Heart left ventricle (tissue), 13 donors: ENCODE measurements at regions not wholly inside any gene's neighbourhood (a gene's known extent, or its start where the extent isn't known, plus 50 kb on each side); places are given as distances from the start of the nearest gene placed in this dataset.

ENCODE experiments used
- CTCF ChIP-seq, 12 donors: fragments of 200-600 bp; sonication (generic) in 4 of 12; IDR thresholded peaks; one replicate each; pipeline versions ENCODE4 v1.5.0 to v1.8.0; 2018 to 2022; ENCODE audit warnings: antibody characterized with exemption in 12 of 12, mild to moderate bottlenecking in 5 of 12
- POLR2A ChIP-seq, 2 donors: fragments of 450-650 bp; IDR thresholded peaks; one replicate each; pipeline ENCODE4 v1.6.1; 2017; ENCODE audit warnings: antibody characterized with exemption in 2 of 2, mild to moderate bottlenecking in 2 of 2, moderate library complexity in 2 of 2
- donor health status: ischemic (EF 13 %, LVEDD 7.1; RV severe dilation, severe dysfunction).
- donor health status: DM: no; HTN: yes; CAD: no.
- donor health status: DM: no; HTN: no; CAD: no.
- donor health status: ischemic (EF 25% LVEDD 6.9; RV normal size, moderate dysfunction).
- donor health status: ischemic (EF 25% LVEDD 5.7; RV mildly dilated, moderate dysfunction).
- donor health status: ischemic (EF 35%, LVEDD 5.7; RV mildly dilated, moderate dysfunction).
- donor health status: nonischemic (EF 11% LVEDD 7.7; RV severe dilation, severe dysfunction).
- donor health status: DM: yes; HTN: yes; CAD: no.
- donor health status: PGD.
- donor health status: ischemic (EF 29% LVEDD 5.4; RV normal size, mild dysfunction).
- donor health status: nonischemic (EF 23%, LVEDD 6.1; RV moderate dilation, normal function).

GRCh38 chr14:71650187-71650755, 282.0 kb upstream of the RGS6 start:
- TF ChIP-seq POLR2A (IDR thresholded peaks at IDR 0.05) (no peak), CTCF (IDR thresholded peaks at IDR 0.05) (no peak)
